Keratinocyte (primary cell): ENCODE measurements at regions not wholly inside any gene's neighbourhood (a gene's known extent, or its start where the extent isn't known, plus 50 kb on each side); places are given as distances from the start of the nearest gene placed in this dataset.

Experiments used
- DNase-seq: peaks from one replicate; pipeline ENCODE4 v3.0.0-alpha.2; 2011; ENCODE audit warnings: low read depth, missing footprints, low spot score
- FAIRE-seq: peaks from 2 replicates; lab custom pipeline; 2011; peaks lifted over from hg19 to GRCh38; lab: Jason Lieb, UNC
- H2AFZ ChIP-seq: 2 replicates; pipeline ENCODE4 v1.6.0; 2012; ENCODE audit warnings: low read length, control low read depth, inconsistent platforms; ENCODE audit not compliant: control insufficient read depth
- H3K27ac ChIP-seq: 2 replicates; pipeline ENCODE4 v1.5.1; 2011; ENCODE audit warnings: low read length; ENCODE audit not compliant: control insufficient read depth, insufficient read depth
- H3K27me3 ChIP-seq: 3 replicates; pipeline ENCODE4 v1.6.0; 2011; ENCODE audit warnings: low read length; ENCODE audit not compliant: control insufficient read depth, insufficient read depth; ENCODE audit errors: extremely low read depth
- H3K36me3 ChIP-seq, 2 experiments: 2 replicates in 1 of 2; 3 replicates in 1 of 2; pipeline ENCODE4 v1.5.1; 2011; ENCODE audit warnings: low read length in 2 of 2, mild to moderate bottlenecking in 1 of 2; ENCODE audit not compliant: control insufficient read depth in 2 of 2, insufficient read depth in 2 of 2; ENCODE audit errors: extremely low read depth in 1 of 2
- H3K4me1 ChIP-seq: 3 replicates; pipeline ENCODE4 v1.5.1; 2011; ENCODE audit warnings: low read length; ENCODE audit not compliant: control insufficient read depth, insufficient read depth; ENCODE audit errors: extremely low read depth
- H3K4me2 ChIP-seq: 3 replicates; pipeline ENCODE4 v1.6.0; 2011; ENCODE audit warnings: low read depth, low read length; ENCODE audit not compliant: control insufficient read depth, insufficient read depth; ENCODE audit errors: extremely low read depth
- H3K4me3 ChIP-seq, 3 experiments: fragments of 200-600 bp in 1 of 3; sonication (generic) in 1 of 3; 2 replicates in 2 of 3; 3 replicates in 1 of 3; pipeline ENCODE4 v1.5.1; 2011 to 2016; ENCODE audit warnings: low read length in 3 of 3, mild to moderate bottlenecking in 3 of 3, control low read depth in 2 of 3, inconsistent platforms in 1 of 3, low read depth in 1 of 3, mixed read lengths in 1 of 3, mixed run types in 1 of 3, moderate library complexity in 1 of 3; ENCODE audit not compliant: control insufficient read depth in 2 of 3, insufficient read depth in 2 of 3; ENCODE audit errors: extremely low read depth in 1 of 3
- H3K79me2 ChIP-seq: 2 replicates; pipeline ENCODE4 v1.6.0; 2012; ENCODE audit warnings: low read length; ENCODE audit not compliant: control insufficient read depth, insufficient read depth
- H3K9ac ChIP-seq: 3 replicates; pipeline ENCODE4 v1.6.0; 2011; ENCODE audit warnings: low read length; ENCODE audit not compliant: control insufficient read depth, insufficient read depth; ENCODE audit errors: extremely low read depth
- H3K9me1 ChIP-seq: 3 replicates; pipeline ENCODE4 v1.6.0; 2011; ENCODE audit warnings: low read length; ENCODE audit not compliant: control insufficient read depth, insufficient read depth; ENCODE audit errors: extremely low read depth
- H3K9me3 ChIP-seq: 2 replicates; pipeline ENCODE4 v1.5.1; 2012; ENCODE audit warnings: low read depth, low read length; ENCODE audit not compliant: control insufficient read depth
- H4K20me1 ChIP-seq: 3 replicates; pipeline ENCODE4 v1.6.0; 2011; ENCODE audit warnings: low read length; ENCODE audit not compliant: control insufficient read depth, insufficient read depth; ENCODE audit errors: extremely low read depth
- CTCF ChIP-seq, 3 experiments: IDR thresholded peaks in 1 of 3; conservative IDR thresholded peaks in 1 of 3; optimal IDR thresholded peaks in 1 of 3; 2 replicates in 2 of 3; 3 replicates in 1 of 3; pipeline versions ENCODE3 to v1.5.1; 2011; ENCODE audit warnings: low read length in 3 of 3, mild to moderate bottlenecking in 3 of 3, moderate library complexity in 2 of 3, control low read depth in 1 of 3, inconsistent platforms in 1 of 3; ENCODE audit not compliant: insufficient read depth in 2 of 3; ENCODE audit errors: extremely low read depth in 1 of 3
- EZH2 ChIP-seq: IDR thresholded peaks from one replicate; pipeline ENCODE4 v1.6.1; 2012; ENCODE audit warnings: inconsistent platforms, mild to moderate bottlenecking, low read length, moderate library complexity
- dilution Hi-C: fragments of 300-500 bp; cut with MboI; formaldehyde crosslinking; loops from one replicate; pipeline ENCODE4 v1.7.0; 2020; ENCODE audit warnings: low sequenced_read_pairs; ENCODE audit not compliant: extremely low pct_ligation_motif_present

- TF ChIP-seq CTCF (optimal IDR thresholded peaks at IDR 0.05 in 1 of 3, IDR thresholded peaks at IDR 0.05 in 1 of 3, conservative IDR thresholded peaks at IDR 0.05 in 1 of 3; ENCODE audit: extremely low read depth in 1 of 3, insufficient read depth in 2 of 3, low read length in 3 of 3), result no peak
- no peak for TF ChIP-seq EZH2
- Histone ChIP-seq H3K9ac (no peak overlapping the region), H3K9me3 (no peaks in the 10 kb centered on the region), H3K27ac (no peak overlapping the region), H3K4me1 (no peaks in the 10 kb centered on the region), H3K27me3 (no peaks in the 10 kb centered on the region), H3K9me1 (no peaks in the 10 kb centered on the region), H3K4me2 (no peak overlapping the region), H3K36me3 (no peaks in the 10 kb centered on the region), H2AFZ (no peak overlapping the region), H3K4me3 (no peak overlapping the region), H3K79me2 (no peaks in the 10 kb centered on the region), H4K20me1 (no peaks in the 10 kb centered on the region)
- FAIRE-seq (no peak), DNase-seq (no peak)
- dilution Hi-C loops, result no loop called here
Measured at GRCh38 chr18:55847960-55848359, 260.0 kb upstream of the TCF4 start.

- Histone ChIP-seq H3K27ac (no peak overlapping the region), H3K36me3 (no peaks in the 10 kb centered on the region), H3K4me1 (no peaks in the 10 kb centered on the region), H2AFZ (no peak overlapping the region), H3K27me3 (no peaks in the 10 kb centered on the region), H3K4me3 (no peak overlapping the region), H4K20me1 (no peaks in the 10 kb centered on the region), H3K4me2 (no peak overlapping the region), H3K79me2 (no peaks in the 10 kb centered on the region), H3K9ac (no peak overlapping the region), H3K9me3 (no peaks in the 10 kb centered on the region), H3K9me1 (no peaks in the 10 kb centered on the region)
- DNase-seq (no peak), FAIRE-seq (no peak)
- TF ChIP-seq CTCF (optimal IDR thresholded peaks at IDR 0.05 in 1 of 3, IDR thresholded peaks at IDR 0.05 in 1 of 3, conservative IDR thresholded peaks at IDR 0.05 in 1 of 3; ENCODE audit: extremely low read depth in 1 of 3, insufficient read depth in 2 of 3, low read length in 3 of 3) (no peak), EZH2 (no peak)
- dilution Hi-C loops, result no loop called here
Measured at GRCh38 chr18:55845221-55845620, 257.2 kb upstream of the TCF4 start.
